ENCODE measurements at regions not wholly inside any gene's neighbourhood (a gene's known extent, or its start where the extent isn't known, plus 50 kb on each side); places are given as distances from the start of the nearest gene placed in this dataset.

DNA sequence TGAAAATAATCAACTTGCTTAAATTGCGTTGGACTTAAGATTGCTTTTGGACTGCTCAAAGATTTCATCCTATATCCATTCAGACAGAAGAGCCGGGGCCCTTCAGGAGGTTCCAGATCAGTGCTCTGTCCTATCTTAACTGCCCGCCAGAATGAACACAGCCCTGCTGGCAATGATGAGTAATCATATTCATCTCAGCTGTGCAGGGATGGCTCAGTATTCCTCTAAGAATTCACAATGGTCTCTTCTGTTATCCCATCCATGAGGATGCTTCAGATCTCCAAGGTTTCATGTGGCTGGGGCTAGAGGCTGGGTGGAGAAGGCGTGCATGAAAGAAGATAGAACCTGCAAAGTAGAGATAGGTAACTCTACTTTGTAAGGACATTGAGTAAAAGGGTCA lies 80.0 kb upstream of the NPVF start:
- TF ChIP-seq, protein P1, sequence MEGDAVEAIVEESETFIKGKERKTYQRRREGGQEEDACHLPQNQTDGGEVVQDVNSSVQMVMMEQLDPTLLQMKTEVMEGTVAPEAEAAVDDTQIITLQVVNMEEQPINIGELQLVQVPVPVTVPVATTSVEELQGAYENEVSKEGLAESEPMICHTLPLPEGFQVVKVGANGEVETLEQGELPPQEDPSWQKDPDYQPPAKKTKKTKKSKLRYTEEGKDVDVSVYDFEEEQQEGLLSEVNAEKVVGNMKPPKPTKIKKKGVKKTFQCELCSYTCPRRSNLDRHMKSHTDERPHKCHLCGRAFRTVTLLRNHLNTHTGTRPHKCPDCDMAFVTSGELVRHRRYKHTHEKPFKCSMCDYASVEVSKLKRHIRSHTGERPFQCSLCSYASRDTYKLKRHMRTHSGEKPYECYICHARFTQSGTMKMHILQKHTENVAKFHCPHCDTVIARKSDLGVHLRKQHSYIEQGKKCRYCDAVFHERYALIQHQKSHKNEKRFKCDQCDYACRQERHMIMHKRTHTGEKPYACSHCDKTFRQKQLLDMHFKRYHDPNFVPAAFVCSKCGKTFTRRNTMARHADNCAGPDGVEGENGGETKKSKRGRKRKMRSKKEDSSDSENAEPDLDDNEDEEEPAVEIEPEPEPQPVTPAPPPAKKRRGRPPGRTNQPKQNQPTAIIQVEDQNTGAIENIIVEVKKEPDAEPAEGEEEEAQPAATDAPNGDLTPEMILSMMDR (IDR thresholded peaks at IDR 0.05; ENCODE audit: partially characterized antibody, unreplicated experiment): no peak
- H3K36me3 Mint-ChIP-seq (ENCODE audit: unreplicated experiment): no peaks in the 10 kb centered on the region
- no peak overlapping the region for H3K27ac Mint-ChIP-seq (ENCODE audit: unreplicated experiment)
- H3K4me3 Mint-ChIP-seq (ENCODE audit: unreplicated experiment): no peak overlapping the region
- no peaks in the 10 kb centered on the region for H3K4me1 Mint-ChIP-seq (ENCODE audit: low read depth, unreplicated experiment)
- no peak for DNase-seq
- no peaks in the 10 kb centered on the region for H3K9me3 Mint-ChIP-seq (ENCODE audit: unreplicated experiment)
- H3K27me3 Mint-ChIP-seq (ENCODE audit: unreplicated experiment): peaks cover 2% of the 10 kb centered on the region

- no peak for DNase-seq
- no peak overlapping the region for H3K27ac Mint-ChIP-seq (ENCODE audit: unreplicated experiment)
- H3K36me3 Mint-ChIP-seq (ENCODE audit: unreplicated experiment): no peaks in the 10 kb centered on the region
- no peaks in the 10 kb centered on the region for H3K4me1 Mint-ChIP-seq (ENCODE audit: low read depth, unreplicated experiment)
- TF ChIP-seq, protein P1 (IDR thresholded peaks at IDR 0.05; ENCODE audit: partially characterized antibody, unreplicated experiment): no peak
- H3K27me3 Mint-ChIP-seq (ENCODE audit: unreplicated experiment): peaks cover 2% of the 10 kb centered on the region
- H3K4me3 Mint-ChIP-seq (ENCODE audit: unreplicated experiment): no peak overlapping the region
- H3K9me3 Mint-ChIP-seq (ENCODE audit: unreplicated experiment): no peaks in the 10 kb centered on the region
Observed at GRCh38 chr7:25308906-25309705, 80.8 kb upstream of the NPVF start.

DNA sequence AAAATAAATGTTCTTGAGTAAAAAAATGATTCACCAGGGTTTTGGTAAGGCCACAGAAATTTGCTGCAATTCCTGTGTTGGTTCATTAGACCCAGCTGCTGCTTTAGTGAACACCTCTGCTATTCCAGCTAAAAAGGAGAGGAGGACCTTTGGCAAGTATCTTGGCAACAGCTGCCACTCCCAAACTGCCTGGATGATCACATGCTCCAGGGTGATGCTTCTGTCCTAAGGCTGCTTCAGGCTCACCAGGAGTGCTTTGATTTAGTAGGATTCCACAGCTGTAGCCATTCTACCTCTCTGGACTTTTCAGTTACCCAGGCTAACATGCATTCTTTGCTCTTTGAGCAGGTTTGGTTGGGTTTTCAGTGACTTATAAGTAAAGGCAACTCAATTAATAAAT lies 82.6 kb upstream of the NPVF start:
- no peak overlapping the region for H3K27ac Mint-ChIP-seq (ENCODE audit: unreplicated experiment)

GRCh38 chr7:25311346-25311745 lies 83.1 kb upstream of the NPVF start:
- Mint-ChIP-seq H3K27ac (ENCODE audit: unreplicated experiment) (no peak overlapping the region), H3K4me3 (ENCODE audit: unreplicated experiment) (no peak overlapping the region), H3K4me1 (ENCODE audit: low read depth, unreplicated experiment) (no peaks in the 10 kb centered on the region), H3K9me3 (ENCODE audit: unreplicated experiment) (no peaks in the 10 kb centered on the region), H3K36me3 (ENCODE audit: unreplicated experiment) (no peaks in the 10 kb centered on the region), H3K27me3 (ENCODE audit: unreplicated experiment) (peaks cover 2% of the 10 kb centered on the region)
- TF ChIP-seq, protein P1 (IDR thresholded peaks at IDR 0.05; ENCODE audit: partially characterized antibody, unreplicated experiment): no peak
- DNase-seq: no peak

More for the DNA sequence above, 82.6 kb upstream of the NPVF start:
- Mint-ChIP-seq H3K36me3 (ENCODE audit: unreplicated experiment) (no peaks in the 10 kb centered on the region), H3K27me3 (ENCODE audit: unreplicated experiment) (peaks cover 2% of the 10 kb centered on the region), H3K4me1 (ENCODE audit: low read depth, unreplicated experiment) (no peaks in the 10 kb centered on the region), H3K4me3 (ENCODE audit: unreplicated experiment) (no peak overlapping the region), H3K9me3 (ENCODE audit: unreplicated experiment) (no peaks in the 10 kb centered on the region)
- TF ChIP-seq, protein P1 (IDR thresholded peaks at IDR 0.05; ENCODE audit: partially characterized antibody, unreplicated experiment): no peak
- DNase-seq: no peak

DNA sequence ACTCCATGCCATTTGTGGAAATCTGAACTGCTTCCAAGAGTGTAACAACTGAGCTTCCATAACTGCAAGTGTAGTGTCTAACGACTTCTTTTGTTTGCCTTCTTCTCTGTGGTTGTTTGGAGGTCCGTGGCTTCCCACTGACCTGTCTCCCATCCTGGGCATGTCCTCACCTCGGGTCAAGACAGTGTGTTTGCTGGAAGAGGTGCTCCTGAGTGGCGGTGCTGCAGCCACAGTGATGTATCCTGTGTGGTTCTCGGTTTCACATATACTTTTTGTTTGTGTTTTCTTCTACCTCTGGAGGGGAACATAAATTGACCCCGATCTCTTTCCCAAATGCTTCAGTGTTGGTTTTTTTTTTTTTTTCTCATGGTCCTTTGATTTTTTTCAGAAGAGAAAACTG lies 84.7 kb upstream of the NPVF start:
- DNase-seq: no peak
- Mint-ChIP-seq H3K9me3 (ENCODE audit: unreplicated experiment) (no peaks in the 10 kb centered on the region), H3K4me1 (ENCODE audit: low read depth, unreplicated experiment) (no peaks in the 10 kb centered on the region), H3K27ac (ENCODE audit: unreplicated experiment) (no peak overlapping the region), H3K36me3 (ENCODE audit: unreplicated experiment) (no peaks in the 10 kb centered on the region), H3K27me3 (ENCODE audit: unreplicated experiment) (no peaks in the 10 kb centered on the region), H3K4me3 (ENCODE audit: unreplicated experiment) (no peak overlapping the region)
- TF ChIP-seq, protein P1 (IDR thresholded peaks at IDR 0.05; ENCODE audit: partially characterized antibody, unreplicated experiment): no peak

Measured in glutamatergic neuron (in vitro differentiated cells).